Stimulated activated naive CD4-positive, alpha-beta T cell (primary cell): ENCODE measurements at regions not wholly inside any gene's neighbourhood (a gene's known extent, or its start where the extent isn't known, plus 50 kb on each side); places are given as distances from the start of the nearest gene placed in this dataset.

Source experiments
- DNase-seq, 6 experiments: peaks; one replicate each; lab custom pipeline; 2025; lab: John Stamatoyannopoulos, UW

- DNase-seq, result no peak
These were observed 811.8 kb upstream of the CELF2 start for GRCh38 chr10:10205906-10206305.

GRCh38 chr10:10207538-10207937, 810.1 kb upstream of the CELF2 start:
- DNase-seq, result no peak

- no peak for DNase-seq
These were observed 809.5 kb upstream of the CELF2 start for GRCh38 chr10:10208196-10208595.

GRCh38 chr10:10209167-10209566, 808.5 kb upstream of the CELF2 start:
- no peak for DNase-seq

GRCh38 chr10:10211409-10211808, 806.3 kb upstream of the CELF2 start:
- no peak for DNase-seq

- DNase-seq, result no peak
These were observed 804.4 kb upstream of the CELF2 start for GRCh38 chr10:10213237-10213636.

- no peak for DNase-seq
These were observed 795.3 kb upstream of the CELF2 start for GRCh38 chr10:10222304-10222841.

GRCh38 chr10:10223131-10223530, 794.5 kb upstream of the CELF2 start:
- DNase-seq, result no peak

- DNase-seq, result no peak
These were observed 792.5 kb upstream of the CELF2 start for GRCh38 chr10:10225136-10225676.

- DNase-seq, result no peak
These were observed 784.4 kb upstream of the CELF2 start for GRCh38 chr10:10233229-10233628.

GRCh38 chr10:10235003-10235402, 782.7 kb upstream of the CELF2 start:
- DNase-seq, result no peak

GRCh38 chr10:10247585-10247984, 770.1 kb upstream of the CELF2 start:
- no peak for DNase-seq

- DNase-seq, result no peak
These were observed 760.8 kb upstream of the CELF2 start for GRCh38 chr10:10256860-10257259.

- DNase-seq, result no peak
These were observed 758.7 kb upstream of the CELF2 start for GRCh38 chr10:10259013-10259412.

- DNase-seq, result no peak
These were observed 747.3 kb upstream of the CELF2 start for GRCh38 chr10:10270126-10271050.

GRCh38 chr10:10271639-10272192, 746.0 kb upstream of the CELF2 start:
- DNase-seq, result no peak

- DNase-seq, result no peak
These were observed 744.0 kb upstream of the CELF2 start for GRCh38 chr10:10273661-10274060.

- DNase-seq, result no peak
These were observed 737.8 kb upstream of the CELF2 start for GRCh38 chr10:10279906-10280305.

GRCh38 chr10:10292501-10292900, 725.2 kb upstream of the CELF2 start:
- DNase-seq, result no peak

- DNase-seq, result no peak
These were observed 724.6 kb upstream of the CELF2 start for GRCh38 chr10:10293041-10293440.

GRCh38 chr10:10293481-10293951, 724.2 kb upstream of the CELF2 start:
- no peak for DNase-seq

GRCh38 chr10:10294184-10294880, 723.3 kb upstream of the CELF2 start:
- no peak for DNase-seq
